Coronary artery (tissue), 2 donors: ENCODE measurements at regions not wholly inside any gene's neighbourhood (a gene's known extent, or its start where the extent isn't known, plus 50 kb on each side); places are given as distances from the start of the nearest gene placed in this dataset.
A peak's percentile ranks its signal among the peaks of the same experiment; 100 is the strongest.

ENCODE experiments used
- DNase-seq: peaks from one replicate; pipeline ENCODE4 v3.0.0-alpha.2; 2017; ENCODE audit warnings: low spot score
- H3K27ac ChIP-seq, 2 donors: fragments of 200-600 bp; sonication (generic); one replicate each; pipeline ENCODE4 v1.5.1; 2016 to 2019
- H3K4me3 ChIP-seq: fragments of 200-600 bp; sonication (generic); 2 replicates; pipeline ENCODE4 v1.5.1; 2016; ENCODE audit warnings: mild to moderate bottlenecking, moderate library complexity
- TF ChIP-seq, protein P1 (sequence below): fragments of 200-600 bp; sonication (generic); IDR thresholded peaks from one replicate; pipeline ENCODE4 v1.5.1; 2019; ENCODE audit warnings: antibody characterized with exemption

DNA sequence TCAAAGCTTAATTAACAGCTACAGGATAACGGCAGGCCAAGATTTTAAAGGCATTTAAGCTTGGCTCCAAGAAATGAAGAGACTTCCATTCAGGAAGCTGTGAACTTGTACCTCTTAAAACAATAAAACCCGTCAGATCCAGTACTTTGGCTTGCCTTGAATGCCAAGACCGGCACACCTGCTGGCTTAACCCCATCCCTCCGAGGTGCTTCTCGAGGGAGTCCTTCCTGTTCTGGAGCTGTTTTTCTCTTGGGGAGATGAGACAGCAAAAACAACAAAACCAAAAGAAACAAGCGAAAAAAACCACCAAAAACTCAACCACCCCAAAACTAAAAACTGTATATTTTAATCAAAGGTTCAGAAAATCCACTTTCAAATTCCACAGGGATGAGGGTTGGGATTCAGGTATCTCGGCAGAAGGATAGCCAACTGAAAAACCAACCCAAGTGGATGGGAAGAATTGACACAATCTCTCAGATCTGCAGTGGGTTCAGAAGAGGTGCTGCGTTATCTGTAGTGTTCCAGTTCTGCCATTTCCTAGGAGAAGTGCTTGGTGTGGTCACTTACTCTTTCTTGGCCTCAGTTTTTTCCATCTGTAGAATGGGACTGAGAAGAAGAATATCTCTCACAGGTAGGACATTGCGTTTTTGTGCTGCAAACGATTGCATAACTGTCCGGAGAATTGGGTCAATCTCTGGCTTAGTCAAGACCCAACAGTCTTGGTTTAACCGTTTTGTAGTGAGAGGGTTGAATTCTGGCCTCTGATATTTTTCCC lies 420.1 kb downstream of the VRK1 start:
- Histone ChIP-seq H3K4me3 (no peak overlapping the region), H3K27ac (no peak overlapping the region)
- no peak for DNase-seq
- TF ChIP-seq, protein P1, sequence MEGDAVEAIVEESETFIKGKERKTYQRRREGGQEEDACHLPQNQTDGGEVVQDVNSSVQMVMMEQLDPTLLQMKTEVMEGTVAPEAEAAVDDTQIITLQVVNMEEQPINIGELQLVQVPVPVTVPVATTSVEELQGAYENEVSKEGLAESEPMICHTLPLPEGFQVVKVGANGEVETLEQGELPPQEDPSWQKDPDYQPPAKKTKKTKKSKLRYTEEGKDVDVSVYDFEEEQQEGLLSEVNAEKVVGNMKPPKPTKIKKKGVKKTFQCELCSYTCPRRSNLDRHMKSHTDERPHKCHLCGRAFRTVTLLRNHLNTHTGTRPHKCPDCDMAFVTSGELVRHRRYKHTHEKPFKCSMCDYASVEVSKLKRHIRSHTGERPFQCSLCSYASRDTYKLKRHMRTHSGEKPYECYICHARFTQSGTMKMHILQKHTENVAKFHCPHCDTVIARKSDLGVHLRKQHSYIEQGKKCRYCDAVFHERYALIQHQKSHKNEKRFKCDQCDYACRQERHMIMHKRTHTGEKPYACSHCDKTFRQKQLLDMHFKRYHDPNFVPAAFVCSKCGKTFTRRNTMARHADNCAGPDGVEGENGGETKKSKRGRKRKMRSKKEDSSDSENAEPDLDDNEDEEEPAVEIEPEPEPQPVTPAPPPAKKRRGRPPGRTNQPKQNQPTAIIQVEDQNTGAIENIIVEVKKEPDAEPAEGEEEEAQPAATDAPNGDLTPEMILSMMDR, result no peak

DNA sequence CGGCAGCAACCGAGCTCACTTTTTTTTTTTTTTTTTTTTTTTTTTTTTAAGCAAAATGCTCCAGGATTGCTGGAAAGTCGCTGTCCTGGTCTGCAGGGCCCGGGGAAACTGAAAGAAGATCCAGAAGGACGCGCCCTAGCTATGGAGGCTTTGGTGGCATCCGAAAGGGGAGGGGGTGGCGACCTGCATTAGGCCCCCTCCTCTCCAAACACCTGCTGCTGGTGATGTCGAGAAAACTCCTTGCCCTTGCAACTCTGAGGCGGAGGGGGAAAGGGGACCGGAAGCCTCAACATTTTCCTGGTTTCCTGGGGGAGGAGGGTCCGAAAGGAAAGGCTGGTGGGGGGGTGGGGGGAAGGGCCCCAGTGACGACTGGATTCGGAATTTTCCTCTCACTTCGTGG lies 421.1 kb downstream of the VRK1 start:
- DNase-seq, result no peak
- Histone ChIP-seq H3K27ac (no peak overlapping the region), H3K4me3 (peak overlapping the region; percentile 57)
- TF ChIP-seq, protein P1, result no peak

DNA sequence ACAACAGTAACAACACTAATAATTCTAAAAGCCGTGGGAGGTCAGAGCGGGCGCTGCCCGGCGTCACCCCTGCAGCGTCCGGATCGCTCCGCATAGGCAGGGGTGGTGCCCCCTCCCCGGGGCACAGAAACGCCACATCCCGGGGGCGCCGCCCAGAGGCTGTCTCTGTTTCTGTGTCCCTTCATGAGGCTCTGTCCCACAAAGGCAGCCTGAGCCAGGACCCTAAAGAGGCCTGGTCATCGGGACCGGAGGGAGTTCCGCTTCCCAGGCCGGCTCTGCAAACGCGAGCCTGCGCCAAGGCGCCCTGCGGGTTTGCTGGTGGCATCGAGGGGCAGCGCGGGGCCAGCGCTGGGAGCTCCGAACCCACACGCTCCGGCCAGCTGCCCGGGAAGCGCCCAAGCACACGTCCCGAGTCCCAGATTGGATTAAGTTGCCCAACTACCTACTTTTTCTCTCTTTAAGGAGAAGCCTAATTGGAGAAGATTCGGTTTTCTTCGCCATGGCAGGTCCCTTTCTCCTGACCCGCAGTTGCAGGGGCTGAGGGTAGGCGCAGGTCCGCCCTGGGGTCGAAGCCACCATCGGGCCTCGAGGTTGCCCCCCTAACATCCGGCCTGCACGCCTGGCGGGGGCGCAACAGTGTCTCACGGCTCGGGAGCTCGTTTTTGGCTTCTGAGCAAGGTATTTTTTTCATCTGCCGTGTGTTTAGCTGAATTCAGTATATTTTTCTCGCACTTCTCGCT lies 421.7 kb downstream of the VRK1 start:
- TF ChIP-seq, protein P1, result no peak
- Histone ChIP-seq H3K27ac (no peak overlapping the region), H3K4me3 (peak overlapping the region; percentile 57)
- no peak for DNase-seq

DNA sequence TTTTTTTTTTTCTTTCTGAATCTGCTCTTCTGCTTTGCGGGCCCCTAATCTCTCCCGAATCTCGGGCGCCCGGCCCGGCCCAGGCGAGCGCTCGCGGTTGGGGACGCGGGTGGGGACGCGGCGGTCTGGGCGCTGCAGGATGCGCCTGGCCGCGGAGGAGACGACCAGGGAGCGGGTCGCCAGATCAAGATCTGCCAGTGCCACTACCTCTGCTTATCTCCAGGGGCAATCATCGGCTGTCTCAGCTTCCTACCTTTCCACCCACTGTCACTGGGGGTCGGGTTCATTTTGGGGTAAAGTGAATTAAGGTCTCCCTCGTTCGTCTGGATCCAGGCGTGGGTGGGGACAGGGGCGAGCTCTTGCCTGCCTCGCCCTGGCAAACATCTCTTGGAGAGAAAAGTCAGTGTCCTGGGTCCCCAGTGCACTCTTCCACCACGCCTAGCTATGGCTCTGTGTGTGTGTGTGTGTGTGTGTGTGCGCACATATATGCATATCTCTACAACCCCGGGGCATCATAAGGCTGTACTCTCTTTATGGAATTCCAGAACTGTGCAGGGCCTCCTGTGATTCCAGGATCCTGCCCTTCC lies 422.3 kb downstream of the VRK1 start:
- TF ChIP-seq, protein P1, result no peak
- no peak for DNase-seq
- Histone ChIP-seq H3K4me3 (peak overlapping the region; percentile 57), H3K27ac (no peak overlapping the region)

DNA sequence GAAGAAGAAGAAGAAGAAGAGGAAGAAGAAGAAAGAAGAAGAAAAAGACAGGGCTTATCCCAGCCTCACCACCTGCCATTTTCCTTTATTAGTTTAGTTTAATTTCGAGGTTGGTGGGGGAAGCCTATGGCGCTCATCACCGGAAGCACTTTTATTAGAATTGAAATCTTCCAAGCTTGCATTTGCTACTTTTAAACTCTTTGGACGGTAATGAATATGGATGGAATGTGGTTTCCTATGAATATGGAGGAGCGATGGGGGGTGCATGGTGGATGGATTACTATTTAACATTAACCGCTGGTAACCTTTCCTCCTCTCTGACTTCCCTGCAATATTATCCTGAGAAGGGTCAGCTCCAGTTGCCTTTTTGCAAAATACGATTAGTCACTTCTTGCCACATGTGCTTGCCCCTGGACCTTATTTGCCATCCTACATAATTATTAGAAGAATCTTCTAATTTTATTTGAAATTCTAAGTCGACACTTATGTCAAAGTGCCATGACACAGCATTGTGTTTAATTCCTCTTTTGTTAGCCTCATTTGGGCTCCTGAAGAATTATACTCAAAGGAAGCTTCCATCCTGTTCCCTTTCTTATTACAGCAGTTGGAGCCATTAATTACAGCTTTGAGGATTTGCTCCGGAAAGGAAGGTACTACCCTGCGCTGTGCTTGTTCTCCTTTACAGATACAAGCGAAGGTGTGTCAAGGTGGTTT lies 424.5 kb downstream of the VRK1 start:
- Histone ChIP-seq H3K27ac (no peak overlapping the region), H3K4me3 (no peak overlapping the region)
- TF ChIP-seq, protein P1, result no peak
- DNase-seq, result no peak

DNA sequence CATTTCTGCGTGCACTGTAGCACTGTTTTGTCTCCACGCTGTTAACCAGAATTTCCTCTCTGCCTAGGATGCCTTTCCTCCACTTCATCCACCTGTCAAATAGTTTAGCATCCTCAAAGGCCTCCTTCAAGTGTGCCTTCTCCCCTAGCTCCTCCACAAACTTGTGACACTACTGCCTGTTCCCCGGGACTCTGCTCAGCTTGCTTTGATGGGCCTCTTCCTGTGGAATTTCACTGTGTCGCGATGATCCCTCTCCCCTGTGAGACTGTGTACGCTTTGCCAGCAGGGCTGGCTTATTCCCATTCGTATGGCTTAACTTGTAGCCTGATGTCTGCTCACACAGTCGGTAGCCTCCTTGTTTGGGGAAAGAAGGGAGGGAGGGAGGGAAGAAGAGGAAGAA lies 426.8 kb downstream of the VRK1 start:
- no peak for DNase-seq
- Histone ChIP-seq H3K27ac (no peak overlapping the region), H3K4me3 (no peak overlapping the region)
- TF ChIP-seq, protein P1, result no peak
